Skin of body (tissue), 1 donor: ENCODE measurements at regions not wholly inside any gene's neighbourhood (a gene's known extent, or its start where the extent isn't known, plus 50 kb on each side); places are given as distances from the start of the nearest gene placed in this dataset.
A peak's percentile ranks its signal among the peaks of the same experiment; 100 is the strongest.
"Not testable (repeated sequence)": the region's sequence is repeated elsewhere in the genome, so short reads cannot be mapped to it uniquely, and the experiment has no call there.

Experiments
- DNase-seq: peaks from one replicate; lab custom pipeline; 2025; lab: John Stamatoyannopoulos, UW

- no peak for DNase-seq
Measured at GRCh38 chr5:67986761-67987160, 228.8 kb upstream of the PIK3R1 start.

- DNase-seq: no peak
Measured at GRCh38 chr5:67985686-67986387, 229.7 kb upstream of the PIK3R1 start.

- DNase-seq: no peak
Measured at GRCh38 chr5:67984546-67984945, 231.0 kb upstream of the PIK3R1 start.

GRCh38 chr5:67983251-67984110, 232.1 kb upstream of the PIK3R1 start:
- peak; percentile 68 for DNase-seq

GRCh38 chr5:67982160-67982559, 233.4 kb upstream of the PIK3R1 start:
- not testable (repeated sequence) for DNase-seq

GRCh38 chr5:67978171-67978570, 237.4 kb upstream of the PIK3R1 start:
- no peak for DNase-seq

GRCh38 chr5:67976891-67977601, 238.5 kb upstream of the PIK3R1 start:
- no peak for DNase-seq

- DNase-seq: no peak
Measured at GRCh38 chr5:67976181-67976580, 239.4 kb upstream of the PIK3R1 start.

- DNase-seq: no peak
Measured at GRCh38 chr5:67974471-67974870, 241.1 kb upstream of the PIK3R1 start.

- no peak for DNase-seq
Measured at GRCh38 chr5:67974054-67974453, 241.5 kb upstream of the PIK3R1 start.

- no peak for DNase-seq
Measured at GRCh38 chr5:67971971-67972821, 243.4 kb upstream of the PIK3R1 start.

GRCh38 chr5:67971223-67971830, 244.2 kb upstream of the PIK3R1 start:
- DNase-seq: peak; percentile 69

- DNase-seq: no peak
Measured at GRCh38 chr5:67969631-67970030, 245.9 kb upstream of the PIK3R1 start.

GRCh38 chr5:67969176-67969575, 246.4 kb upstream of the PIK3R1 start:
- DNase-seq: no peak

GRCh38 chr5:67966712-67967111, 248.8 kb upstream of the PIK3R1 start:
- no peak for DNase-seq

- no peak for DNase-seq
Measured at GRCh38 chr5:67964619-67965018, 250.9 kb upstream of the PIK3R1 start.

GRCh38 chr5:67963789-67964519, 251.6 kb upstream of the PIK3R1 start:
- no peak for DNase-seq

GRCh38 chr5:67960939-67961338, 254.6 kb upstream of the PIK3R1 start:
- no peak for DNase-seq

- no peak for DNase-seq
Measured at GRCh38 chr5:67957374-67957773, 258.2 kb upstream of the PIK3R1 start.

- no peak for DNase-seq
Measured at GRCh38 chr5:67954351-67954750, 261.2 kb upstream of the PIK3R1 start.
